Right lobe of liver (tissue), 6 donors: ENCODE measurements at regions not wholly inside any gene's neighbourhood (a gene's known extent, or its start where the extent isn't known, plus 50 kb on each side); places are given as distances from the start of the nearest gene placed in this dataset.
"Not testable (repeated sequence)": the region's sequence is repeated elsewhere in the genome, so short reads cannot be mapped to it uniquely, and the experiment has no call there.

Source experiments
- ATAC-seq, 4 donors: fragments of 200-7000 bp; cut with Tn5 transposase; one replicate each; pipeline ENCODE4 v1.9.1; 2020; ENCODE audit warnings: mild to moderate bottlenecking in 4 of 4, moderate library complexity in 4 of 4
- DNase-seq, 3 donors: peaks; one replicate each; pipeline ENCODE4 v3.0.0-alpha.2; 2020
- H3K27ac ChIP-seq, 3 donors: fragments of 200-600 bp; one replicate each; pipeline ENCODE4 v1.8.0; 2022
- H3K27me3 ChIP-seq, 2 donors: fragments of 200-600 bp; one replicate each; pipeline ENCODE4 v1.8.0; 2022
- H3K36me3 ChIP-seq, 4 donors: fragments of 200-600 bp; sonication (generic) in 1 of 4; one replicate each; pipeline versions ENCODE4 v1.5.1 to v1.8.0; 2017 to 2022; ENCODE audit warnings: control low read depth in 1 of 4
- H3K4me1 ChIP-seq, 4 donors: fragments of 200-600 bp; sonication (generic) in 1 of 4; one replicate each; pipeline versions ENCODE4 v1.5.1 to v1.8.0; 2017 to 2022; ENCODE audit warnings: control low read depth in 1 of 4
- H3K4me3 ChIP-seq, 3 donors: fragments of 200-600 bp; one replicate each; pipeline ENCODE4 v1.8.0; 2022
- H3K9me3 ChIP-seq, 4 donors: fragments of 200-600 bp; sonication (generic) in 1 of 4; one replicate each; pipeline versions ENCODE4 v1.5.1 to v1.8.0; 2017 to 2022; ENCODE audit warnings: control low read depth in 1 of 4
- CTCF ChIP-seq, 4 donors: fragments of 200-600 bp in 3 of 4; fragments of 450-650 bp in 1 of 4; IDR thresholded peaks; one replicate each; pipeline versions ENCODE4 v1.5.1 to v1.8.0; 2016 to 2022; ENCODE audit warnings: antibody characterized with exemption in 4 of 4, mild to moderate bottlenecking in 2 of 4
- POLR2A ChIP-seq: fragments of 450-650 bp; IDR thresholded peaks from one replicate; pipeline ENCODE4 v1.6.1; 2017; ENCODE audit warnings: antibody characterized with exemption, mild to moderate bottlenecking
- WGBS: methylation state at CpG from one replicate; pipeline ENCODE4 v1.1.6; 2018; ENCODE audit warnings: low coverage, low lambda C conversion rate; ENCODE audit not compliant: insufficient coverage; ENCODE audit errors: missing lambda C conversion rate; 5-methylcytosine and 5-hydroxymethylcytosine counted together
- intact Hi-C, 2 donors: fragments of 100-400 bp; cut with DNase I; formaldehyde crosslinking; loops; one replicate each; pipeline versions ENCODE4 v1.11.2 to v1.14.1; 2022
- donor health status: DM: no; HTN: yes; CAD: no.
- donor health status: DM: no; HTN: no; CAD: no.
- donor health status: DM: no; HTN: no; CAD: no.
- donor health status: DM: no; HTN: yes; CAD: no.
- donor health status: DM: no; HTN: yes; CAD: no.

- no peak for TF ChIP-seq POLR2A
- no peak for TF ChIP-seq CTCF (IDR thresholded peaks at IDR 0.05)
- intact Hi-C loops, result no loop called here
- 7% methylated on average over 1 of the region's 1 CpG for WGBS
- H3K36me3 ChIP-seq, result no peaks in the 10 kb centered on the region
- H3K4me1 ChIP-seq, result no peaks in the 10 kb centered on the region
- no peak overlapping the region for H3K4me3 ChIP-seq
- DNase-seq, result no peak
- H3K27ac ChIP-seq, result no peak overlapping the region
- no peak for ATAC-seq
- no peaks in the 10 kb centered on the region for H3K9me3 ChIP-seq
- no peaks in the 10 kb centered on the region for H3K27me3 ChIP-seq
These were observed 1101.0 kb upstream of the FANCL start for GRCh38 chr2:59342166-59342565.

GRCh38 chr2:59339837-59340207 is 1098.7 kb upstream of the FANCL start:
- DNase-seq (no peak), ATAC-seq (no peak)
- intact Hi-C loops, result no loop called here
- Histone ChIP-seq H3K4me1 (no peaks in the 10 kb centered on the region), H3K36me3 (no peaks in the 10 kb centered on the region), H3K27me3 (no peaks in the 10 kb centered on the region), H3K4me3 (no peak overlapping the region), H3K27ac (no peak overlapping the region), H3K9me3 (no peaks in the 10 kb centered on the region)
- WGBS, result 46% methylated on average over 2 of the region's 2 CpGs
- no peak for TF ChIP-seq CTCF (IDR thresholded peaks at IDR 0.05)
- no peak for TF ChIP-seq POLR2A

- Histone ChIP-seq H3K9me3 (no peaks in the 10 kb centered on the region), H3K36me3 (no peaks in the 10 kb centered on the region), H3K27ac (no peak overlapping the region), H3K4me3 (no peak overlapping the region), H3K27me3 (no peaks in the 10 kb centered on the region), H3K4me1 (no peaks in the 10 kb centered on the region)
- ATAC-seq (no peak), DNase-seq (no peak)
- TF ChIP-seq CTCF (IDR thresholded peaks at IDR 0.05), result no peak
- TF ChIP-seq POLR2A, result no peak
- 40% methylated on average over 8 of the region's 8 CpGs for WGBS
- intact Hi-C loops, result no loop called here
These were observed 1098.2 kb upstream of the FANCL start for GRCh38 chr2:59339121-59339836.

GRCh38 chr2:59333007-59333406 is 1091.9 kb upstream of the FANCL start:
- H3K36me3 ChIP-seq, result no peaks in the 10 kb centered on the region
- H3K4me3 ChIP-seq, result no peak overlapping the region
- TF ChIP-seq CTCF (IDR thresholded peaks at IDR 0.05) (no peak), POLR2A (no peak)
- 60% methylated on average over 4 of the region's 4 CpGs for WGBS
- no peak overlapping the region for H3K27ac ChIP-seq
- DNase-seq (no peak), ATAC-seq (no peak)
- no peaks in the 10 kb centered on the region for H3K4me1 ChIP-seq
- no peaks in the 10 kb centered on the region for H3K27me3 ChIP-seq
- intact Hi-C loops, result no loop called here
- H3K9me3 ChIP-seq, result no peaks in the 10 kb centered on the region

GRCh38 chr2:59326581-59327365 is 1085.6 kb upstream of the FANCL start:
- H3K27ac ChIP-seq, H3K4me3 ChIP-seq, H3K36me3 ChIP-seq, H3K9me3 ChIP-seq, intact Hi-C loops, H3K27me3 ChIP-seq, ATAC-seq, DNase-seq, H3K4me1 ChIP-seq: not testable (repeated sequence)
- WGBS, result 51% methylated on average over 2 of the region's 14 CpGs
